ENCODE measurements at regions not wholly inside any gene's neighbourhood (a gene's known extent, or its start where the extent isn't known, plus 50 kb on each side); places are given as distances from the start of the nearest gene placed in this dataset.

DNA sequence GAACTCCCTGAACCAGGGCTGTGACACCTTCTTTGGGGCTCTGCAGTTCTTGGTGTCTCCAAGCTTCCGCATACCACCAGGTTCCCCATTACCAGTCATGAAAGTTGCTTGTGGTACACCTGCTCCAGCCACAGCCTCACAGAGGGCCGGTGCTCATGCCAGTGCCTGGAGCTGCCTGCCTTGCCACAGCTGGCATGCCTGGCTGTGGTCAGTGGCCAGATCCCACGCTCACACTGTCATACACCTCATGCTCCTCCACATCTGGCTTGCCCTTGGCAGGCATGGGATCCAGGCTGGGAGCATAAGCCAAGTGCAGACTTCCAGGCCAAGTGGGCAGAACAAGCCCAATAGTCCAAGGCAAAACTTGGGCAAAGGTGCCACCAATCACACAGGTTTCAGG lies 1054.9 kb downstream of the SLITRK5 start:
- Histone ChIP-seq H3K23ac (ENCODE audit: low read depth, low read length) (no peak overlapping the region), H4K5ac (ENCODE audit: low read depth, low read length) (no peak overlapping the region), H3K79me1 (ENCODE audit: low read depth in 1 of 2, low read length in 2 of 2) (no peaks in the 10 kb centered on the region), H3K9ac (ENCODE audit: low read depth, low read length) (no peak overlapping the region), H3K4ac (ENCODE audit: low read depth, low read length) (no peak overlapping the region), H3K4me2 (ENCODE audit: low read depth, low read length) (no peak overlapping the region), H3K14ac (replicated peaks; ENCODE audit: low read depth, low read length) (no peak overlapping the region), H3K36me3 (ENCODE audit: control insufficient read depth, insufficient read depth, low read length) (no peaks in the 10 kb centered on the region), H2AK9ac (replicated peaks; ENCODE audit: low read depth, low read length, poor library complexity) (no peak overlapping the region), H4K91ac (ENCODE audit: insufficient read depth, low read depth, low read length) (no peak overlapping the region), H4K8ac (ENCODE audit: low read depth in 2 of 2, low read length in 2 of 2) (no peak overlapping the region), H2BK20ac (ENCODE audit: low read depth, low read length) (no peak overlapping the region), H2AK5ac (ENCODE audit: low read depth, low read length) (no peak overlapping the region), H3K4me1 (ENCODE audit: control insufficient read depth, insufficient read depth, low read length) (no peaks in the 10 kb centered on the region), H2AFZ (replicated peaks; ENCODE audit: low read length, poor library complexity) (no peak overlapping the region), H3K27me3 (ENCODE audit: control insufficient read depth, insufficient read depth, low read length) (no peaks in the 10 kb centered on the region), H2BK120ac (ENCODE audit: low read depth, low read length) (no peak overlapping the region), H3K9me1 (ENCODE audit: insufficient read depth, low read length) (no peaks in the 10 kb centered on the region), H3K9me3 (ENCODE audit: control insufficient read depth, insufficient read depth, low read length) (peaks cover 18% of the 10 kb centered on the region), H2BK15ac (ENCODE audit: low read depth, low read length) (no peak overlapping the region), H3K4me3 (ENCODE audit: insufficient read depth, low read depth, low read length) (no peak overlapping the region), H3K56ac (ENCODE audit: extremely low read depth, insufficient read depth, low read length) (no peak overlapping the region), H4K20me1 (ENCODE audit: insufficient read depth, low read length) (no peaks in the 10 kb centered on the region), H3K27ac (ENCODE audit: insufficient read depth, low read length) (no peak overlapping the region), H3K18ac (ENCODE audit: low read depth, low read length) (no peak overlapping the region), H2BK5ac (ENCODE audit: low read depth, low read length, poor library complexity, severe bottlenecking) (no peak overlapping the region)
- DNase-seq = no peak
- ATAC-seq (ENCODE audit: low read depth) = no peak
- 40% methylated on average over 1 of the region's 3 CpGs; no CpG with 5 or more reads in 1 of the 2 experiments for WGBS, 2 experiments (ENCODE audit: extremely low coverage in 2 of 2, insufficient read length in 1 of 2)
- ChIA-PET CTCF (no interaction called here), POLR2A (ENCODE audit: unreplicated experiment) (no interaction called here)
- intact Hi-C loops (cut with micrococcal nuclease) (no loop called here), in situ Hi-C loops (cut with MboI; ENCODE audit: low sequenced_read_pairs) (no loop called here), dilution Hi-C loops (cut with HindIII; ENCODE audit: low sequenced_read_pairs, unreplicated experiment) (no loop called here)
- TF ChIP-seq FOS (IDR thresholded peaks at IDR 0.05; ENCODE audit: low read depth, low read length) = no peak
- TF ChIP-seq BHLHE40 (IDR thresholded peaks at IDR 0.05; ENCODE audit: low read depth, low read length) = no peak
- TF ChIP-seq CHD1 (IDR thresholded peaks at IDR 0.05; ENCODE audit: low read depth, low read length) = no peak
- no peak for TF ChIP-seq MAFK (IDR thresholded peaks at IDR 0.05; ENCODE audit: low read depth, low read length)
- TF ChIP-seq, protein P1, sequence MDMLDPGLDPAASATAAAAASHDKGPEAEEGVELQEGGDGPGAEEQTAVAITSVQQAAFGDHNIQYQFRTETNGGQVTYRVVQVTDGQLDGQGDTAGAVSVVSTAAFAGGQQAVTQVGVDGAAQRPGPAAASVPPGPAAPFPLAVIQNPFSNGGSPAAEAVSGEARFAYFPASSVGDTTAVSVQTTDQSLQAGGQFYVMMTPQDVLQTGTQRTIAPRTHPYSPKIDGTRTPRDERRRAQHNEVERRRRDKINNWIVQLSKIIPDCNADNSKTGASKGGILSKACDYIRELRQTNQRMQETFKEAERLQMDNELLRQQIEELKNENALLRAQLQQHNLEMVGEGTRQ (IDR thresholded peaks at IDR 0.05; ENCODE audit: low read depth, low read length) = no peak
- no peak for TF ChIP-seq RAD21 (IDR thresholded peaks at IDR 0.05; ENCODE audit: low read length)
- TF ChIP-seq RCOR1 (IDR thresholded peaks at IDR 0.05; ENCODE audit: insufficient replicate concordance, low read length) = no peak
- TF ChIP-seq CEBPB (IDR thresholded peaks at IDR 0.05; ENCODE audit: low read depth, low read length) = no peak
- TF ChIP-seq, protein P2, sequence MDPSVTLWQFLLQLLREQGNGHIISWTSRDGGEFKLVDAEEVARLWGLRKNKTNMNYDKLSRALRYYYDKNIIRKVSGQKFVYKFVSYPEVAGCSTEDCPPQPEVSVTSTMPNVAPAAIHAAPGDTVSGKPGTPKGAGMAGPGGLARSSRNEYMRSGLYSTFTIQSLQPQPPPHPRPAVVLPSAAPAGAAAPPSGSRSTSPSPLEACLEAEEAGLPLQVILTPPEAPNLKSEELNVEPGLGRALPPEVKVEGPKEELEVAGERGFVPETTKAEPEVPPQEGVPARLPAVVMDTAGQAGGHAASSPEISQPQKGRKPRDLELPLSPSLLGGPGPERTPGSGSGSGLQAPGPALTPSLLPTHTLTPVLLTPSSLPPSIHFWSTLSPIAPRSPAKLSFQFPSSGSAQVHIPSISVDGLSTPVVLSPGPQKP (IDR thresholded peaks at IDR 0.05; ENCODE audit: borderline replicate concordance, low read depth, low read length) = no peak
- TF ChIP-seq RFX5 (IDR thresholded peaks at IDR 0.05; ENCODE audit: low read depth, low read length) = no peak
- no peak for TF ChIP-seq MAZ (IDR thresholded peaks at IDR 0.05; ENCODE audit: borderline replicate concordance, low read depth, low read length)
- BruUV-seq (replicated peaks) = no TSS peak

All from IMR-90 (cell line).